Smooth muscle cell (in vitro differentiated cells): ENCODE measurements at regions not wholly inside any gene's neighbourhood (a gene's known extent, or its start where the extent isn't known, plus 50 kb on each side); places are given as distances from the start of the nearest gene placed in this dataset.
"Not testable (repeated sequence)": the region's sequence is repeated elsewhere in the genome, so short reads cannot be mapped to it uniquely, and the experiment has no call there.

Experiments
- DNase-seq: peaks from one replicate; lab custom pipeline; 2025; ENCODE audit not compliant: unreplicated experiment; lab: John Stamatoyannopoulos, UW
- H2AFZ ChIP-seq: fragments of 200-600 bp; sonication (generic); 2 replicates; pipeline ENCODE4 v1.6.0; 2016; ENCODE audit warnings: antibody characterized with exemption, low read depth, mild to moderate bottlenecking
- H3F3A ChIP-seq: fragments of 200-600 bp; sonication (generic); 2 replicates; pipeline ENCODE4 v1.6.0; 2017; ENCODE audit warnings: antibody characterized with exemption, low read depth
- H3K27ac ChIP-seq: fragments of 200-600 bp; sonication (generic); 2 replicates; pipeline ENCODE4 v1.5.1; 2016; ENCODE audit warnings: low read depth, mild to moderate bottlenecking
- H3K27me3 ChIP-seq: fragments of 200-600 bp; sonication (generic); 2 replicates; pipeline ENCODE4 v1.6.1; 2016; ENCODE audit warnings: low read depth, mild to moderate bottlenecking
- H3K36me3 ChIP-seq: fragments of 200-600 bp; sonication (generic); 2 replicates; pipeline ENCODE4 v1.5.1; 2016; ENCODE audit warnings: low read depth
- H3K4me1 ChIP-seq: fragments of 200-600 bp; sonication (generic); 2 replicates; pipeline ENCODE4 v1.5.1; 2016; ENCODE audit warnings: low read depth
- H3K4me2 ChIP-seq: fragments of 200-600 bp; sonication (generic); 2 replicates; pipeline ENCODE4 v1.6.0; 2016; ENCODE audit warnings: mild to moderate bottlenecking
- H3K4me3 ChIP-seq: fragments of 200-600 bp; sonication (generic); 2 replicates; pipeline ENCODE4 v1.5.1; 2016; ENCODE audit warnings: mild to moderate bottlenecking
- H3K79me2 ChIP-seq: fragments of 200-600 bp; sonication (generic); 2 replicates; pipeline ENCODE4 v1.6.0; 2016; ENCODE audit warnings: low read depth, mild to moderate bottlenecking
- H3K9ac ChIP-seq: fragments of 200-600 bp; sonication (generic); 2 replicates; pipeline ENCODE4 v1.6.0; 2016; ENCODE audit warnings: low read depth
- H3K9me3 ChIP-seq: fragments of 200-600 bp; sonication (generic); replicated peaks from 2 replicates; pipeline ENCODE4 v1.5.1; 2016; ENCODE audit warnings: low read depth
- H4K20me1 ChIP-seq: fragments of 200-600 bp; sonication (generic); 2 replicates; pipeline ENCODE4 v1.6.0; 2016; ENCODE audit warnings: low read depth
- WGBS: methylation state at CpG from one replicate; pipeline ENCODE4 v1.1.7; 2016; ENCODE audit warnings: low lambda C conversion rate; 5-methylcytosine and 5-hydroxymethylcytosine counted together
- TF ChIP-seq, protein P1 (sequence below): fragments of 200-600 bp; sonication (generic); IDR thresholded peaks from 2 replicates; pipeline ENCODE4 v1.5.1; 2017; ENCODE audit warnings: borderline replicate concordance, mild to moderate bottlenecking, antibody characterized with exemption; ENCODE audit not compliant: insufficient read depth, poor library complexity, severe bottlenecking

DNA sequence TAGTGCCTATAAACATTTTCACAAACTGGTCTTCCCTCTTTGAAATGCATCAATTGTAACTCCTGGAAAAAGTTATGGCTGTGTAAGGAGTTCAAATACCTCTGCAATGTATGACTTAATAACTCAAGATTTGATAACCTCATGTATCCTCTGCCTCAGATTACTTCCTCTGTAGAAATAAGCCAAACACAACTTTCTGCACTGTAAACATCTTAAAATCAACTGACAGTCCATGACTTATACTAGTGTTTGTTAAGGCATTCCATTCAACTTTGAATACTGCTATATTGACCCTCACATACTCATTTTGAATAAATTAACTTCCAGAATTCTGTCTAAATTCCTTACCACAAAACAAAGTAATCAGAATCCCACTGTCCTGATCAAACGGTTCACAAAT lies 256.2 kb upstream of the POU5F2 start:
- Histone ChIP-seq H3K27me3 (no peaks in the 10 kb centered on the region), H3K4me1 (no peaks in the 10 kb centered on the region), H3K36me3 (no peaks in the 10 kb centered on the region), H3K9ac (no peak overlapping the region), H2AFZ (no peak overlapping the region), H3K4me2 (no peak overlapping the region), H4K20me1 (no peaks in the 10 kb centered on the region), H3F3A (no peaks in the 10 kb centered on the region), H3K79me2 (no peaks in the 10 kb centered on the region), H3K9me3 (no peaks in the 10 kb centered on the region), H3K27ac (no peak overlapping the region), H3K4me3 (no peak overlapping the region)
- TF ChIP-seq, protein P1, sequence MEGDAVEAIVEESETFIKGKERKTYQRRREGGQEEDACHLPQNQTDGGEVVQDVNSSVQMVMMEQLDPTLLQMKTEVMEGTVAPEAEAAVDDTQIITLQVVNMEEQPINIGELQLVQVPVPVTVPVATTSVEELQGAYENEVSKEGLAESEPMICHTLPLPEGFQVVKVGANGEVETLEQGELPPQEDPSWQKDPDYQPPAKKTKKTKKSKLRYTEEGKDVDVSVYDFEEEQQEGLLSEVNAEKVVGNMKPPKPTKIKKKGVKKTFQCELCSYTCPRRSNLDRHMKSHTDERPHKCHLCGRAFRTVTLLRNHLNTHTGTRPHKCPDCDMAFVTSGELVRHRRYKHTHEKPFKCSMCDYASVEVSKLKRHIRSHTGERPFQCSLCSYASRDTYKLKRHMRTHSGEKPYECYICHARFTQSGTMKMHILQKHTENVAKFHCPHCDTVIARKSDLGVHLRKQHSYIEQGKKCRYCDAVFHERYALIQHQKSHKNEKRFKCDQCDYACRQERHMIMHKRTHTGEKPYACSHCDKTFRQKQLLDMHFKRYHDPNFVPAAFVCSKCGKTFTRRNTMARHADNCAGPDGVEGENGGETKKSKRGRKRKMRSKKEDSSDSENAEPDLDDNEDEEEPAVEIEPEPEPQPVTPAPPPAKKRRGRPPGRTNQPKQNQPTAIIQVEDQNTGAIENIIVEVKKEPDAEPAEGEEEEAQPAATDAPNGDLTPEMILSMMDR, result no peak
- DNase-seq, result no peak
- WGBS, result 92% methylated on average over 1 of the region's 1 CpG

- Histone ChIP-seq H3K4me3 (no peak overlapping the region), H3K9ac (no peak overlapping the region), H3K4me1 (no peaks in the 10 kb centered on the region), H3K36me3 (no peaks in the 10 kb centered on the region), H3K27ac (no peak overlapping the region), H2AFZ (no peak overlapping the region), H4K20me1 (no peaks in the 10 kb centered on the region), H3K79me2 (no peaks in the 10 kb centered on the region), H3K4me2 (no peak overlapping the region), H3K27me3 (no peaks in the 10 kb centered on the region), H3F3A (no peaks in the 10 kb centered on the region), H3K9me3 (no peaks in the 10 kb centered on the region)
- TF ChIP-seq, protein P1, result no peak
- no peak for DNase-seq
- 74% methylated on average over 3 of the region's 3 CpGs for WGBS
These were observed 253.8 kb upstream of the POU5F2 start for GRCh38 chr5:93995126-93995621.

DNA sequence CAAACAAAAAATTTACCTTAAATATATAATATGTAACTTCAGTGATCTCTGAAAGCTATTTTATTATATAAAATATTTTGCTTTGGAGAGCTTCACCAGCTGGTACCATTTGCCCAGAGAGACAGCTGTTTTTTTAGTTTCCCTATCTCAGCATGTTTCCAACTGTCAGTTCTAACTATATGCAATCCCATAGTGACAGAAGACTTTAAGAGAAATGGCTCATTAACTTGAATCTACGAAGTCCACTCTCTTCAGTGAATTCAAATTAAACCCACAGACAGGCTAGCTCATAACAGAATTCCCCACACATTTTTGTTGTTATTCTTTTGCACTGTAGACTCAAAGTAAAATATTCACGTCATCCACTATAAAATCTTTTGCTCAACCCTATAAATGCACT lies 251.8 kb upstream of the POU5F2 start:
- Histone ChIP-seq H3K4me2 (no peak overlapping the region), H3K4me1 (no peaks in the 10 kb centered on the region), H3F3A (no peaks in the 10 kb centered on the region), H3K79me2 (no peaks in the 10 kb centered on the region), H2AFZ (no peak overlapping the region), H3K36me3 (no peaks in the 10 kb centered on the region), H3K27me3 (no peaks in the 10 kb centered on the region), H3K9ac (no peak overlapping the region), H4K20me1 (no peaks in the 10 kb centered on the region), H3K27ac (no peak overlapping the region), H3K9me3 (no peaks in the 10 kb centered on the region), H3K4me3 (no peak overlapping the region)
- 82% methylated on average over 2 of the region's 2 CpGs for WGBS
- DNase-seq, result no peak
- TF ChIP-seq, protein P1, result no peak

- TF ChIP-seq, protein P1, result no peak
- Histone ChIP-seq H3K9me3 (no peaks in the 10 kb centered on the region), H3K4me1 (no peaks in the 10 kb centered on the region), H3K36me3 (no peaks in the 10 kb centered on the region), H3K79me2 (no peaks in the 10 kb centered on the region), H3K9ac (no peak overlapping the region), H4K20me1 (no peaks in the 10 kb centered on the region), H3K27me3 (no peaks in the 10 kb centered on the region), H3K4me2 (no peak overlapping the region), H3K4me3 (no peak overlapping the region), H2AFZ (no peak overlapping the region), H3F3A (no peaks in the 10 kb centered on the region), H3K27ac (no peak overlapping the region)
- WGBS, result 75% methylated on average over 2 of the region's 2 CpGs
- DNase-seq, result no peak
These were observed 249.2 kb upstream of the POU5F2 start for GRCh38 chr5:93990504-93991070.

GRCh38 chr5:93985940-93986570 lies 244.7 kb upstream of the POU5F2 start:
- H3K9ac ChIP-seq, H3K79me2 ChIP-seq, H3F3A ChIP-seq, H4K20me1 ChIP-seq, H3K36me3 ChIP-seq, H3K9me3 ChIP-seq, H3K4me1 ChIP-seq, DNase-seq, H3K27me3 ChIP-seq, H3K4me2 ChIP-seq, H2AFZ ChIP-seq, H3K27ac ChIP-seq, H3K4me3 ChIP-seq: not testable (repeated sequence)
- 97% methylated on average over 28 of the region's 45 CpGs for WGBS
